GM21528 (cell line): ENCODE measurements at regions not wholly inside any gene's neighbourhood (a gene's known extent, or its start where the extent isn't known, plus 50 kb on each side); places are given as distances from the start of the nearest gene placed in this dataset.
"Not testable (repeated sequence)": the region's sequence is repeated elsewhere in the genome, so short reads cannot be mapped to it uniquely, and the experiment has no call there.

Source experiments
- ATAC-seq: cut with Tn5 transposase; IDR thresholded peaks from one replicate; pipeline ENCODE4 v1.9.1; 2021; ENCODE audit warnings: mild to moderate bottlenecking, moderate library complexity; ENCODE audit not compliant: unreplicated experiment, low FRiP score

GRCh38 chr12:9415898-9416297 lies 191.8 kb downstream of the KLRB1 start:
- not testable (repeated sequence) for ATAC-seq

GRCh38 chr12:9413862-9414261 lies 193.9 kb downstream of the KLRB1 start:
- ATAC-seq, result not testable (repeated sequence)

- not testable (repeated sequence) for ATAC-seq
Measured at GRCh38 chr12:9412459-9412858, 195.3 kb downstream of the KLRB1 start.

GRCh38 chr12:9411616-9412268 lies 196.0 kb downstream of the KLRB1 start:
- ATAC-seq, result not testable (repeated sequence)

GRCh38 chr12:9407425-9407748 lies 199.2 kb upstream of the PZP start:
- ATAC-seq, result not testable (repeated sequence)

GRCh38 chr12:9406564-9407424 lies 198.6 kb upstream of the PZP start:
- no peak for ATAC-seq

- no peak for ATAC-seq
Measured at GRCh38 chr12:9405886-9406563, 197.8 kb upstream of the PZP start.

- no peak for ATAC-seq
Measured at GRCh38 chr12:9404469-9405260, 196.5 kb upstream of the PZP start.

- ATAC-seq, result no peak
Measured at GRCh38 chr12:9404031-9404430, 195.8 kb upstream of the PZP start.

- not testable (repeated sequence) for ATAC-seq
Measured at GRCh38 chr12:9402432-9403040, 194.3 kb upstream of the PZP start.

- ATAC-seq, result not testable (repeated sequence)
Measured at GRCh38 chr12:9396367-9396766, 188.2 kb upstream of the PZP start.

GRCh38 chr12:9395220-9395619 lies 187.0 kb upstream of the PZP start:
- not testable (repeated sequence) for ATAC-seq

GRCh38 chr12:9392842-9393241 lies 184.6 kb upstream of the PZP start:
- no peak for ATAC-seq

GRCh38 chr12:9391815-9392214 lies 183.6 kb upstream of the PZP start:
- no peak for ATAC-seq

GRCh38 chr12:9390761-9391160 lies 182.6 kb upstream of the PZP start:
- no peak for ATAC-seq

- ATAC-seq, result no peak
Measured at GRCh38 chr12:9389796-9390195, 181.6 kb upstream of the PZP start.

- ATAC-seq, result no peak
Measured at GRCh38 chr12:9388379-9388778, 180.2 kb upstream of the PZP start.

- no peak for ATAC-seq
Measured at GRCh38 chr12:9387450-9387849, 179.3 kb upstream of the PZP start.

GRCh38 chr12:9383585-9383984 lies 175.4 kb upstream of the PZP start:
- no peak for ATAC-seq

- ATAC-seq, result no peak
Measured at GRCh38 chr12:9381619-9382018, 173.4 kb upstream of the PZP start.
